Stimulated activated CD4-positive, alpha-beta T cell treated with anti-CD3 and anti-CD28 coated beads, Interleukin-4, amount 100 ng/mL, for 1 hour (primary cell): ENCODE measurements at regions not wholly inside any gene's neighbourhood (a gene's known extent, or its start where the extent isn't known, plus 50 kb on each side); places are given as distances from the start of the nearest gene placed in this dataset.

Experiments
- DNase-seq: peaks from one replicate; pipeline ENCODE4 v3.0.0-alpha.2; 2020

DNA sequence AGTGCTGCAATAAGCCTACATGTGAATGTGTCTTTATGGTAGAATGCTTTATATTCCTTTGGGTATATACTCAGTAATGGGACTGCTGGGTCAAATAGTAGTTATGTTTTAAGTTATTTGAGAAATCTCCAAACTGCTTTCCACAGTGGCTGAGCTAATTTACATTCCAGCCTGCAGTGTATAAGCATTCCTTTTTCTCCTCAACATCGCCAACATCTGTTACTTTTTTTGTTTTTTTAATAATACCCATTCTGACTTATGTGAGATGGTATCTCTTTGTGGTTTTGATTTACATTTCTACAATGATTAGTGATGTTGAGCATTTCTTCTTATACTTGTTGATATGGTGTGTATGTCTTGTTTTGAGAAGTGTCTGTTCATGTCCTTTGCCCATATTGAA lies 1186.2 kb downstream of the BCL11B start:
- no peak for DNase-seq

DNA sequence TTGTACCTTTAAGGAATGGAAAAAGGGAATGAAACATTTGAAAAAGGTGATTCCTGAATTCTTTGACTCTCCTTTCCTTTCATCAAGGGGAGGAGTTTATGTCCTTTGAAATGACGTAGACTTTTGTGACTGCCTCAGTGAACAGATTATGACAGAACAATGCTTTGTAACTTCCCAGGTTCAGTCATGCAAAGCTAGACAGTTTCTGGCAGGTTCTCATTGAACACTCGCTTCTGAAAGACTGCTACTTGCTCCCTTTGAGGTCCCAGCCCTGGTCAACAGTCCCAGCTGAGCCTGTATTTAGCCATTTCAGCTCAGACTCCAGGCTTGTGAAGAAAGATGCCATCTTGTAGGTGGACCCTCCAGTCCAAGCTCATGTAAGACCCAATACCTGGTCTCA lies 1178.9 kb downstream of the BCL11B start:
- DNase-seq, result no peak

DNA sequence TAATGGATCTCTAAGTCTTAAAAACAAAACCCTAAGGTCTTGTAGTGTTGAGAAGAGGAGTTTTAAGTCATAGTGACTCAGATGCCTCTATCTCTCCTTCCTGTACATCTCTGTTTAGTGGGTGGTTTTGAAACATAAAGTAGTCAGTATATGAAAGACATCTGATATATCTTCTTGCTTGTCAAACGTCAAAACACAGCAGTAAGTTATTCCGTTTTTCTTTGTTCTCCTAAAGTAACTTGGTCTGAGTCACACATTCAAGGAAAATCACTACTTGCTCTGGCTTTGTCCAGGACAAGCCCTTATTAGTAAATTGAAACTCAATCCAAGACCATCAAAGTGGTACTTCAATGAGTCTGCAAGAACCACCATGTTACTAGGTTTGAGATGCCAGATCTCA lies 1172.5 kb downstream of the BCL11B start:
- no peak for DNase-seq

DNA sequence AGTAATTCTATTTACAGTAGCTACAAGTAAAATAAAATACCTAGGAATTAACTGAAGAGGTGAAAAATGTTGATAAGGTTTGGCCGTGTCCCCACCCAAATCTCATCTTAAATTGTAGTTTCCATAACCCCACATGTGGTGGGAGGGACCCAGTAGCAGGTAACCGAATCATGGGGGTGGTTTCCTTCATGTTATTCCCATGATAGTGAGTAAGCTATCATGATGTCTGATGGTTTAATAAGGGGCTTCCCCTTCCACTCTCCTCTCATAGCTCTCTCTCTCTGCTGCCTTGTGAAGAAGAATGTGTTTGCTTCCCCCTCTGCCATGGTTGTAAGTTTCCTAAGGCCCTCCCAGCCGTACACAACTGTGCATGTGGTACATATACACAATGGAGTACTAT lies 1170.7 kb downstream of the BCL11B start:
- no peak for DNase-seq

DNA sequence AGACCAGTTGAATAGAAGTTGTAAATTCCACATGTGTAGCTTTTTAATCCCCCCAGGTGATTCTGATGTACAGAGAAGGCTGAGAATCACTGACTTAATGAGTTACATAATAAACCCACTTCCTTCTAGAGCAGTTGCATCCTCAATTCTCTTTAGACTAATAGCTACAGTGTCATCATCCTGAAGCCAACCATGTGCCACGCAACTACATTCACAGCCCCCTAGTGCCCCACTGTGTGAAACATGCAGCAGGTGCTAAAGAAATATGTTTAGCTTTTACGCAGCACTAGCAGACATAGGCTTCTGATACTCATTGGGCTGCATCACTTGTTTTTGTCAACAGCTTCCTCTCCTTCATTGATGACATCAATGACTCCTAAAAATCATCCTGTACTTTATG lies 1168.3 kb downstream of the BCL11B start:
- no peak for DNase-seq

DNA sequence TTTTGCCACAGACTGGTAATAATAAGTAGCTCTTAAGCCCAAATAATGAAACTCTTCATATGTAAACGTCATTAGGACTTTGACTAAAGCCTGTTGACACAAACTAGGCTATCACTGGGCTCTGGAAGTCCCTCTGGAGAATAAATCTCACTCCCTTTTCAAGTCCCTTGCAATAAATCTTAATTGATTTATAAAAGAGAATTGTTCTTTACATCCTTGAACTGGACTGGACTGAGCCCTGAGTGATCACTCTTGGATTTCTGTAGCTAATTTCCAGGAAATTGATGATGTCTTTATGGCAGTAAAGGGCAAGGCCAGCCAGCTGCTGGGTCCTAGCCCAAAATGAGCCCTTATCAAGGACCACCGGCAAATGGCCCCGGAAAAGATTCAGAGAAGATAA lies 1162.7 kb downstream of the BCL11B start:
- no peak for DNase-seq

DNA sequence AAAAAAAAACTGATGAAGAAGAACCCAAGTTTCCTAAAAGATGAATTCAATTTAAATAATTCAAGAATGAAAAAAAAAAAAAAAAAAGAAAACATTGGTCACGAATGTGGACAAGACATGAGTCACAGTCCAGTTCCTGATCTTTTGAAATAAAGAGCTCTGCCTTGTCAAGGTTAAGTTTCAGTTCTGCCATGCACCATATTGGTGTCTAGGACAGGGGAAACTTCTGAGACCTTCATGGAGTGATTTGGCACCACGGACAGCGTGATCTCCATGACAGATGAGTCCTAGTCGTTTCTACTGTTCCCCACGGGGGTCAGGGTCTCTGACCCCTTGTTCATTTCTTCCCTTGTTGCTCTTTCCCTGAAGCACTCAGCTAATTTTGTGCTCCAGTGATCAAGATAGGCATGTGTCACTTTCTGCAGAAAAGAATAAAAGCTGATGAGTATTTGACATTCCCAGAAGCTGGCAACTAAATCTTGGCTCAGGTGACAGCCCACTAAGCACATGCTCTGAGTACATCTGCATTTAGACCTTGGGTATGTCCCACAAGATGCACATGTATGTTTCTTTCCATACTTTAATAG lies 1159.7 kb downstream of the BCL11B start:
- DNase-seq, result no peak

DNA sequence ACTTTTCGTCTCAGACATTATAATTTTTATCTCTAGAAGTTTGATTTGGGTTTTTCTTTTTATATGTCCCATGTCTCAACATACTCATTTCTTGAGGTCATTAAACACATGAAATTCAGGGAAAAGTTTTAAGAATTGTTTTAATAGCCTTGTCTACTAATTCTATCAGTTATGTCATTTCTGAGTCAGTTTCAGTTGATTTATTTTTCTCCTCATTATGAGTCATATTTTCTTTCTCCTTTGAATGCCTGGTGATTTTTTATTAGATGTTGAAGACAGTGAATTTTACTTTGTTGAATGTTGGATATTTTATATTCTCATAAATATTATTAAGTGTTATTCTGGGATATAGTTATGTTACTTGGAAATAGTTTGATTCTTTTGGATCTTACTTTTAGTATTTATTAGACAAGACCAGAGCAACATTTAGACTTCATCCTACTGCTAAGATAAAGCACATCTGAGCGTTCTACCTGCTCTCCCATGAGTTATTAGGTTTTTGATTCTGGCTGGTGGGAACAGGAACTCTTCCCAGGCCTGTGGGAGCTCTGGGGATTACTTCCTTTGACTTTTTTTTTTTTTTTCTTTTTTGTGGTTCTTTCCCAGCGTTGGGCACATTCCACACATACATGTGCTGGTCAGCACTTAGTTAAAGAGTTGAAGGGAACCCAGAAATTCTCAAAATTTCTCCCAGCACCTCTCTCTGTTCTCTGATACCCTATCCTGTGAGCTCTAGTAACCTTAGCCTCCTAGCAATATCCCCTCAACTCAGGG lies 1157.7 kb downstream of the BCL11B start:
- DNase-seq, result no peak

DNA sequence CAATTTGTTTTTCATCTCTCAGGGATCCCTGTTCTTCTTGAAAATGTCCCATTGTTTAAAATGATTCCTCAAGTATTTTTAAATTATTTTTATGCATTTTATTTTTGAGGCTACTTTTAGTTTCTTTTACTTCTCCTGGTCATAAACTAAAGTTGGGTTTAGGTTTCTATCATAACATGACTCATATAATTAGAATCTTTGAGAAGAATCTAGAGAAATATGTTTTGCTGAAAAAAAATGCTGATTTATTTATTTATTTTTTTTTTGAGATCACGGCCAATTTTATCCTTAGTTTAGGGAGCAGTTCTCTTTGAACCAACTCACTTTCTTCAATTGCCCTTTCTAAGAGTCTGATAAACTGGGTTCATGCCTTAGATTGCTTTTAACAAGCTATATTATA lies 1157.1 kb downstream of the BCL11B start:
- no peak for DNase-seq

DNA sequence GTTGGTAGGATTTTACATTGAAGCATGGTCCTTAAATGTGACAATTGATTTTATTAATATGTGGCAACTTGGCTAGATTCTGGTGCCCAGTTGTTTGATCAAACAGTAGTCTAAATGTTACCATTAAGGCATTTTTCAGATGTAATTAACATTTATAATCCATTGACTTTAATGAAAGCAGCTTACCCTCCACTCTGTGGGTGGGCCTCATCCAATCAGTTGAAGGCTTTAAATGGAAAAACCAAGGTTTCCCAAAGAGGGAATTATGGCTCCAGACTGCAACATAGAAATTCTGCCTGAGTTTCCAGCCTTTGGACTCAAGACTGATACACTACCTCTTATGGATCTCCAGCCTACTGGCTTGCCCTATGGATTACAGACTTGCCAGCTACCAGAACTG lies 1153.2 kb downstream of the BCL11B start:
- DNase-seq, result no peak

DNA sequence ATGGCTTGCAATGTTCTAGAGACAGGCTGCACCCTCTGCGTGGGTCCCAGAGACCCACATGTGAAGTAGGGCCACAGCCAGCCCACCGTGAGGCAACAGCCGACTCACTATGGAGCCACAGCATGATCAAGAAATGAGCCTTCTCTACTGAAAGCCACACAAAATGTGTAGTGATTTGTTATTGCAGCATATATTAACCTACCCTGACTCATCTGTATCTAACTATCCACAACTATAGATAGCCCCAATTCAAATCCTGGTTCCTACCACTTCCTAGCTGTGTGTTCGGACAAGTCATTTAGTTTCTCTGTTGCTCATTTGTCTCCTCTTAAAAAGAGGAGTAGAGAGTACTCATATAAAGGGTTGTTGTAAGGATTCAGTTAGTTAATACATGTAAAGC lies 1152.3 kb downstream of the BCL11B start:
- no peak for DNase-seq

DNA sequence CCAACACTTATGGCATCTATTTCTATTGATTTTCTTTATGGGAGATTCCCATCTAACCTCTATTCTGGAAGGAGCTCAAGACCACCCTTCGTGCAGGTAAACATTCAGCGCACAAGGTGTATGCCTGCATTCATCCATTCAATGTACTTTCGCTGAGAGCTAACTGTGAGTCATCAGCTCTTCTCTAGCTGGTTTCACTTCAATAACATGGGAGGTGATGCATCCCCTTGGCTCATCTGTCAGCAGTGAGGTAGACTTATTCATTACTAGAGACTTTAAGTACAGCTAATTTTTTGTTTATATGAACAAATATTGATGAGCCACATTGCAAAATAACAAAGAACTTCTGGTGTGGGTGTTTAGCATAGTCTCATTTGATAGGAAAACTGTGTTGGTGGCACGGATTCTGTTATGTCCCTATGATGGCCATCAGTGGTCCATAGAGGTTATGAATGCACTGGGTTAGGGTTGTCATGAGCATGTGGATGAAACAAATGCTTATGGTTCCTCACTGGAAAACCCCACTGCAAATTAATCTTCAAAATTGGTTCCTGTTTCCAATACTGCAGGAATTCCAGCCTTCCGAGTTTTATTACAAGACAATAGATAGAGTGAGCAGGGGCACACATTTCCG lies 1151.0 kb downstream of the BCL11B start:
- DNase-seq, result no peak

DNA sequence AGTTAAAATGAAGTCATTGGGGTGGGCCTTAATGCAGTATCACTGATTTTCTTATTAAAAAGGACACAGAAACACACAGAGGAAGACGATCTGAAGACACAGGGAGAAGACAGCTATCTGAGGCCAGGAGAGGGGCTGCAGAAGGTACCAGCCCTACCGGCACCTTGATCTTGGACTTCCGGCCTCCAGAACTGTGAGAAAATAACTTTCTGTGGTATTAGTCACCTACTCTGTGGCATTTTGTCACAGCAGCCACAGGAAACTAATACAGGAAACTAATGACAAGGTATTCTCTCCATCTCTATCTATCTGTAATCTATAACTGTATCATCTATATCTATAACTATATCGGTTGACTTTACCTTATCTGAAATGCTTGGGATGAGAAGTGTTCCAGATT lies 1149.5 kb downstream of the BCL11B start:
- DNase-seq, result no peak

DNA sequence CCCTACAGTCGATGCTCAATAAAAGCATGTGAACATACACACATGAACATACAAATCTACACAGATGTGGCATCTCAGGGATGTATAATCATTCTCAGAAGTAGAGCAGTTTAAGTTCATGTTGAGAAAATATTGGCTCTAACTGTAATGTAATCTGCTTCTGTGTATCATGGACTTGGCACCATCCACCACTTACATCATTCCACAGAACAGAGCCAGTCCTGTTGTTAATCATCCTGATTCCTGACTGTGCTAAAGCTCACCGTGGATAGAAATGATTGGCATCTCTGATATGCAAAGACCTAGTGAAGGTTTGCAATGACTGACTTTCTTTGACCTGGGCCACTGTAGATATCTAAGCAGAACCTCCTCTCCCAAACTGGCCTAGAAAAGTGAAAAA lies 1141.3 kb downstream of the BCL11B start:
- DNase-seq, result no peak

DNA sequence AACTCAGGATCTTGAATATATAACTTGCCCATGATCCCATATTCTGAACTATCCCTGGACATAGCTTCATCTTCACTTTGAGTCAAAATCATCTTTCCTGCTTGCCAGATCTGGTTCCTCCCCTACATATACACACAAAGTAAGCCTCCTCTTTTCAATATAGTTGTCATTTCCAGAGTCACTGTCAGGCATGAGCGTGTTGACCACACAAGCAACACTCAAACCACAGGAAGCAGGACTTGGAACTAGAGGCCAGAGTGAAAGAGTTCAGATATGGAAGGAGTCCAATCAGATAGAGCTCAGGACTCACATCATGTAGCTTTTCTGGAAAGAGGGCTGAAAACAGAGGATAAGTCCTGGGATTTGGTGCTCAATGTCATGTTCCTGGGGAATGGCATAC lies 1140.6 kb downstream of the BCL11B start:
- no peak for DNase-seq

DNA sequence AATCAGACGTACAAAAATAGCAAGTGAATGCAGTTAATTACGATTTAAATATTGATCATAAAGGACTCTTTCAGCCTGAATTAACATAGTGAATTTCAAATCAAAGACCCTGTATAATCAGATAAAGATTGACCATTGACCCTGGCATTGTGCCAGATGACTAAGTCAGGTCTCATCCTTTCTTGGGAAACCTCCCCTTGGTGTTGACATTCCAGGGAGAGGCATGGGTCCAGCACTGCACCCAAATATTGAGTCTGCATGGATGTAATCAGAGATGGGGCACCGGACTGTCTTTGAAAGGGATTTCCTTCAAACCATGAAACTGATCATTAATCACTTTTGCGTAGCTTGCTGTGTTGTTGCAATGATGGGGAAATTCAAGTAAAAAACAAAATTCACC lies 1138.2 kb downstream of the BCL11B start:
- no peak for DNase-seq

DNA sequence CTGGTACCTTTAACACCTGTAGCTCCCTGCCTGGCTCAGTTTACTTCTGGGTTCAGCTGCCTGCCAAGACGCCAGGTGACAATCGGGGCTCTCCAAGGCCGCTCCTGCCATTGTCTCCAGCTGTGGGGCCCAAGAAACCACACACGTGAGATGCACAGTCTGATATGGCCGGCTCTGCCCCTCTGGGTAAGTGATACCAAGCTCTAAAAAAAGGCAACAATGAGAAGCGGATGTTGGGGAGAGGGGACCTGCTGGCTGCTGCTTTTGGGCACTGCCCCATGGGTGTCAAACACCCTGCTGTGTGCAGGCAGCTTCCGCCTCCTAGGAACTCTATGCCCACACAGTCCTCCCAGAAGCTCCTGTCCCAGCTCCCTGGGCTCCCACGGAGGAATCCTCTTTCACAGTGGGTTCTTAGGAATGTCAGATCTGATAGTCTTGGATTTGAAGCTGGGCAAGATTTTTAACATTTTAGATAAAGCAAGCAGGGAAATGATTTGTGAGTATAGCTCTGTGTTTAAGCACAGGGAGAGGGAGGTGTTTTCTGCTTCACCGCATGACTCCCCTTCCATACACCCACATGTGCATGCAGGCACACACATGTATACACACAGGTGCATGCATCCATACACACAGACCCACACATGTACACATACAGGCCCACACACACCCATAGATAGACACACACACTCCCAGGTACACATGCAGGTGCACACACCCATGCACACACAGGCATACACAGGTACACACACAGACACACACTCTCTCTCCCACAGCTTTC lies 1135.8 kb downstream of the BCL11B start:
- DNase-seq, result peak; percentile 21

DNA sequence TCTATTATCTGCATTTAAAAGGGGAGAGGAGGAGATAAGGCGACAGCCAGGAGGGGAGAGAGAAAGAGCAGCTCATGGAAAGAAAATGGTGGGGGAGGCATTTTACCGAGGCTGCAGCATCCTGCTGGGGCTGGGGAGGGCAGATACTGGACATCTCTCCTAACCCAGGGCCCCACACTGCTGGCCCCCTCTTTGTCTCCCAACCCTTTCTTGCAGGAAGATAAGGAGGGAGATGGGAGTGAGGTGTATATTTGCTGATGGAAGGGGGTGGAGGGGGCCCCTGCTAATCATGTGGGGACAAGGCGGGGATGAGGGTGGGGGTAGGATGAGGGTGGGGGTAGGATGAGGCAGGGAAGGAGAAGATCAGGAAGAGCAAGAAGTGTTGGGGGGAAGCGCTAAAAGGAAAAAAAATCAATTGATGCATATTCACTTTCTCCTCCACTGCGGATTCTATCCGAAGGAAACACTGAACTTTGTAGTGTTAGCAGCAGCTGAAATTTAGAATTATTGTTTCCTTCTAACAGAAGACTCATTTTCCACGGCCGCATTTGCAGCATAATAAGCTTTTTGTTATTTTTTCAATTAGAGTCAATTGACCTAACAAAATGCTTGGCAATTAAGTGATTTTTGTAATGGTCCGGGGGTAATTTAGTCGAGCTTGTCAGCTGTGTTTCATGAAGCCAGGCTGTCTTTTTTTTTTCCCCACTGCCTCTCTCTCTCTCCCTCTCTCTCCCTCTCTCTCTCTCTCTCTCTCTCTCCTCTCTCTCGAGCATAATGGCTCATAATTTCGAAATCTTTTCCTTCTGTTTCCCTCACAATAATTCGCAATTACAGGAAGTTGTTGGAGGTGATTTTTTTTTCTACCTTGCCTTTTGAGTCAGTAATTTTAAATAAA lies 1134.6 kb downstream of the BCL11B start:
- no peak for DNase-seq

DNA sequence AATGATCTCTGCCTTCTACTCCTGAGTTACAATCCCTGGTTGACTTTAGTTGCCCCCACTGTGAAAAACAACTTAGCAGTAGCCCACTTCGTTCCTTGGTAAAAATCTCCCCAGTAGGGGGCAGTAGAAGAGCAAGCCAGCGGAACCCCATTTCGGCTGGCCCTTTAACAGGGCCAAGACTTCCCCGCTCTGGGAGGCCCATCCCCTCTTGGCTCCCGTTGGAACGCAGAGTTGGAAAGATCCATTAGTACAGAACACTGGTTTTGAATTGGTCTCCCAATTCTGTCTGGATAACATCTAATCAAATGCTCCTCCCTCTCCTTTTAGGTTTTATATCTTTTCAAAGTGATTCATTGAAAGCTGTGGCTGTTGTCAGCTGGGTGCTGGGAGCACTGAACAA lies 1133.3 kb downstream of the BCL11B start:
- peak; percentile 48 for DNase-seq

DNA sequence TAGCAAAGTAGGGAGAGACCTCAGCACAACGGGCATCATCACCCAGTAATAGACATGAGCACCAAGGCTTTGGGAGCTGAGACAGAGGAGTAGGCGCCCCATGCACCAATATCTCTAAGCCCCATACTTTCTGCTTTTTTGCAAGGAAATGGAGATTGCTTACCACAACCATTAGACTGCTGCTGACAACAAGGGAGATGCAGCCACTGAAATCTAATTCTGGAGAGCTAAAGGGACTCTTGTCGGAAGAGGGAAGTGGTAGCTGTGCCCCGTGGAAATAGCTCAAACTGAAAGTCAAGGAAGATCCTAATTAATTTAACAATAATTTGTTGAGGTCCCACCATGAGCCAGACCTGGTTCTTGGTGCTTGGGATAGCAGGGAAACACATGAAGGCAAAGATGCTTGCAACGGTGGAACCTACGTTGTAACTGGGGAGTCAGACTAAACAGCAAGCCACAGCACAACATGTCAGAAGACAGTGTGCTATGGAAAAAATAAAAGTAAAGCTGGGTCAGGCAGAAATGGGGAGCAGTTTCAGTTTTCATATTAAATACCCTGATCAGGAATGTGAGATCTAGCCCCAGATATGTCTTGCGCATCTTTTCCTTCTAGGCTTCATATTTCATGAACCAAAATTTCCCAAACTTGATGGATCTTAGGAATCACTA lies 1131.0 kb downstream of the BCL11B start:
- DNase-seq, result no peak

DNA sequence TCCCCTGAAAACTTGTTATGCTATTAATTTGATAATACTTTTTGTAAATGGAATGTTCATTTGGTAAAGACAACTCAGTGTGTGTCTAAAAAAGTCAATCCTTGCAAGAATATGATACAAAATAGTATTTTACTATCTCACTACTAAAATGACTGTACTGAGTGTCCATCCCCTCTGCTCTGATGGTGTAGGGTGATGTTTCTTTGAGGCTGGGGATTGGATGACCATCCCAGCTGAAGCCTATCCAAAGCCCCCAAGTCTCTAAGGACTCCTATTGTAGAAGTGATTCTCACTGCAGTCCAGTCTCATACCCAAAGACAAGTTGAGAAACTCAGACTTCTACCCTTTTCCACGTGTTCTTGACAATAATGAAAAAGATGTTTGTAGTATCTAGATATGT lies 1128.4 kb downstream of the BCL11B start:
- no peak for DNase-seq

DNA sequence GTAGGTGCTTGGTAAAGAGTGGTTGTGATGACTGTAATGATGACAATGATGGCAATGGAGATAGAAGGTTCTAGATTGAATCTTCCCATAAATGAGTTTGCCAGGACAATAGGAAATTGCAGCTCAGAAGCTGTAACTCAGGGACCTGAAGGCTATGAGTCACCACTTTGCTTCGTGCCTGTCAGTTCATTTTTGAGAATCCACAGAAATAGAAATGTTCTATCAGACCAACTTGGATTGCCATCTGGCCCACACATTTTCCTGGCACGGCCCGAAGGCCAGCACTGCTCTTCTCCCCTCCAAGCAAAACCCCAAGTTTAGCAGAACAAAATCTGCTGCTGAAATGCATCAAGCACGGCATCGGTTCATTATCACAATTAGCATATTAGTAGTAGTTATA lies 1127.0 kb downstream of the BCL11B start:
- DNase-seq, result no peak
